Smooth muscle cell (in vitro differentiated cells): ENCODE measurements at regions not wholly inside any gene's neighbourhood (a gene's known extent, or its start where the extent isn't known, plus 50 kb on each side); places are given as distances from the start of the nearest gene placed in this dataset.

ENCODE experiments used
- DNase-seq: peaks from one replicate; lab custom pipeline; 2025; ENCODE audit not compliant: unreplicated experiment; lab: John Stamatoyannopoulos, UW
- H2AFZ ChIP-seq: fragments of 200-600 bp; sonication (generic); 2 replicates; pipeline ENCODE4 v1.6.0; 2016; ENCODE audit warnings: antibody characterized with exemption, low read depth, mild to moderate bottlenecking
- H3F3A ChIP-seq: fragments of 200-600 bp; sonication (generic); 2 replicates; pipeline ENCODE4 v1.6.0; 2017; ENCODE audit warnings: antibody characterized with exemption, low read depth
- H3K27ac ChIP-seq: fragments of 200-600 bp; sonication (generic); 2 replicates; pipeline ENCODE4 v1.5.1; 2016; ENCODE audit warnings: low read depth, mild to moderate bottlenecking
- H3K27me3 ChIP-seq: fragments of 200-600 bp; sonication (generic); 2 replicates; pipeline ENCODE4 v1.6.1; 2016; ENCODE audit warnings: low read depth, mild to moderate bottlenecking
- H3K36me3 ChIP-seq: fragments of 200-600 bp; sonication (generic); 2 replicates; pipeline ENCODE4 v1.5.1; 2016; ENCODE audit warnings: low read depth
- H3K4me1 ChIP-seq: fragments of 200-600 bp; sonication (generic); 2 replicates; pipeline ENCODE4 v1.5.1; 2016; ENCODE audit warnings: low read depth
- H3K4me2 ChIP-seq: fragments of 200-600 bp; sonication (generic); 2 replicates; pipeline ENCODE4 v1.6.0; 2016; ENCODE audit warnings: mild to moderate bottlenecking
- H3K4me3 ChIP-seq: fragments of 200-600 bp; sonication (generic); 2 replicates; pipeline ENCODE4 v1.5.1; 2016; ENCODE audit warnings: mild to moderate bottlenecking
- H3K79me2 ChIP-seq: fragments of 200-600 bp; sonication (generic); 2 replicates; pipeline ENCODE4 v1.6.0; 2016; ENCODE audit warnings: low read depth, mild to moderate bottlenecking
- H3K9ac ChIP-seq: fragments of 200-600 bp; sonication (generic); 2 replicates; pipeline ENCODE4 v1.6.0; 2016; ENCODE audit warnings: low read depth
- H3K9me3 ChIP-seq: fragments of 200-600 bp; sonication (generic); replicated peaks from 2 replicates; pipeline ENCODE4 v1.5.1; 2016; ENCODE audit warnings: low read depth
- H4K20me1 ChIP-seq: fragments of 200-600 bp; sonication (generic); 2 replicates; pipeline ENCODE4 v1.6.0; 2016; ENCODE audit warnings: low read depth
- CTCF ChIP-seq: fragments of 200-600 bp; sonication (generic); IDR thresholded peaks from 2 replicates; pipeline ENCODE4 v1.5.1; 2017; ENCODE audit warnings: borderline replicate concordance, mild to moderate bottlenecking, antibody characterized with exemption; ENCODE audit not compliant: insufficient read depth, poor library complexity, severe bottlenecking
- WGBS: methylation state at CpG from one replicate; pipeline ENCODE4 v1.1.7; 2016; ENCODE audit warnings: low lambda C conversion rate; 5-methylcytosine and 5-hydroxymethylcytosine counted together

GRCh38 chr16:88297178-88297720 is 85.5 kb upstream of the ZNF469 start:
- no peaks in the 10 kb centered on the region for H3K36me3 ChIP-seq
- no peak overlapping the region for H2AFZ ChIP-seq
- peaks cover 6% of the 10 kb centered on the region for H3F3A ChIP-seq
- no peak overlapping the region for H3K4me2 ChIP-seq
- no peak overlapping the region for H3K4me3 ChIP-seq
- 89% methylated on average over 22 of the region's 22 CpGs for WGBS
- H4K20me1 ChIP-seq = no peaks in the 10 kb centered on the region
- TF ChIP-seq CTCF = no peak
- H3K27me3 ChIP-seq = no peaks in the 10 kb centered on the region
- H3K27ac ChIP-seq = no peak overlapping the region
- no peak overlapping the region for H3K9ac ChIP-seq
- H3K9me3 ChIP-seq = no peaks in the 10 kb centered on the region
- H3K79me2 ChIP-seq = no peaks in the 10 kb centered on the region
- peaks cover 13% of the 10 kb centered on the region for H3K4me1 ChIP-seq
- no peak for DNase-seq

GRCh38 chr16:88298181-88298832 is 84.5 kb upstream of the ZNF469 start:
- Histone ChIP-seq H3K4me3 (no peak overlapping the region), H3K9me3 (no peaks in the 10 kb centered on the region), H3K4me1 (peaks cover 13% of the 10 kb centered on the region), H3K9ac (peak overlapping the region; percentile 24), H3K27me3 (no peaks in the 10 kb centered on the region), H3K4me2 (peak overlapping the region; percentile 46), H3K79me2 (no peaks in the 10 kb centered on the region), H3F3A (peaks cover 6% of the 10 kb centered on the region), H4K20me1 (no peaks in the 10 kb centered on the region), H3K36me3 (no peaks in the 10 kb centered on the region), H3K27ac (peak overlapping the region; percentile 74), H2AFZ (no peak overlapping the region)
- no peak for DNase-seq
- TF ChIP-seq CTCF = no peak
- WGBS = 51% methylated on average over 16 of the region's 16 CpGs

- H3K9ac ChIP-seq = peak overlapping the region; percentile 28
- no peak for DNase-seq
Measured at GRCh38 chr16:88298833-88299745, 83.7 kb upstream of the ZNF469 start.

More at GRCh38 chr16:88298833-88299745, 83.7 kb upstream of the ZNF469 start:
- Histone ChIP-seq H3K36me3 (no peaks in the 10 kb centered on the region), H3K4me1 (peaks cover 17% of the 10 kb centered on the region), H3K4me3 (no peak overlapping the region), H3K27ac (peak overlapping the region; percentile 74), H4K20me1 (no peaks in the 10 kb centered on the region), H3K9me3 (no peaks in the 10 kb centered on the region), H2AFZ (no peak overlapping the region), H3K27me3 (no peaks in the 10 kb centered on the region), H3F3A (peaks cover 6% of the 10 kb centered on the region), H3K4me2 (peak overlapping the region; percentile 53), H3K79me2 (no peaks in the 10 kb centered on the region)
- no peak for TF ChIP-seq CTCF
- WGBS = 52% methylated on average over 12 of the region's 14 CpGs
